ENCODE measurements at regions not wholly inside any gene's neighbourhood (a gene's known extent, or its start where the extent isn't known, plus 50 kb on each side); places are given as distances from the start of the nearest gene placed in this dataset.

- peaks cover 11% of the 10 kb centered on the region for H3K27me3 Mint-ChIP-seq
- intact Hi-C loops (cut with micrococcal nuclease) = no loop called here
- H2AFZ ChIP-seq (ENCODE audit: insufficient read depth, low read depth, low read length, poor library complexity, severe bottlenecking) = no peak overlapping the region
- no peaks in the 10 kb centered on the region for H3K4me1 Mint-ChIP-seq
- H3K27ac Mint-ChIP-seq = no peak overlapping the region
- H3K4me1 ChIP-seq (ENCODE audit: control insufficient read depth in 2 of 2, insufficient read depth in 2 of 2, low read length in 2 of 2) = no peaks in the 10 kb centered on the region
- H3K79me2 ChIP-seq (ENCODE audit: control insufficient read depth, insufficient read depth, low read length) = no peaks in the 10 kb centered on the region
- ATAC-seq (ENCODE audit: low read depth) = no peak
- H3K36me3 ChIP-seq (replicated peaks in 1 of 2; ENCODE audit: control extremely low read depth in 1 of 2, control insufficient read depth in 1 of 2, extremely low read depth in 1 of 2, insufficient read depth in 2 of 2, low read length in 1 of 2) = no peaks in the 10 kb centered on the region
- H3K27ac ChIP-seq (ENCODE audit: low read length in 2 of 2) = no peak overlapping the region
- no peak overlapping the region for H3K9ac ChIP-seq (ENCODE audit: low read length)
- no peak overlapping the region for H3K4me2 ChIP-seq (replicated peaks; ENCODE audit: low read depth, low read length, poor library complexity, severe bottlenecking)
- WGBS (ENCODE audit: insufficient coverage) = no CpG with 5 or more reads among the region's 4 CpGs
- no peaks in the 10 kb centered on the region for H4K20me1 ChIP-seq (ENCODE audit: control insufficient read depth, insufficient read depth, low read length, poor library complexity, severe bottlenecking)
- no peaks in the 10 kb centered on the region for H3K27me3 ChIP-seq (replicated peaks in 1 of 4; ENCODE audit: control extremely low read depth in 1 of 4, control insufficient read depth in 3 of 4, insufficient read depth in 4 of 4, low read length in 3 of 4)
- no peak overlapping the region for H3K4me3 ChIP-seq (ENCODE audit: control extremely low read depth in 1 of 5, extremely low read depth in 1 of 5, insufficient read depth in 1 of 5, low read depth in 2 of 5, low read length in 4 of 5)
- H3K9me3 Mint-ChIP-seq (ENCODE audit: insufficient read depth) = no peaks in the 10 kb centered on the region
- ChIA-PET CTCF (no interaction called here), POLR2A (no interaction called here)
- H3K4me3 Mint-ChIP-seq = no peak overlapping the region
- TF ChIP-seq EZH2 (IDR thresholded peaks at IDR 0.05; ENCODE audit: borderline replicate concordance, insufficient read depth, low read depth, low read length, poor library complexity, severe bottlenecking) = no peak
- TF ChIP-seq CTCF (IDR thresholded peaks at IDR 0.05) = no peak
- DNase-seq = no peak
- no peaks in the 10 kb centered on the region for H3K9me3 ChIP-seq (ENCODE audit: control extremely low read depth in 1 of 3, control insufficient read depth in 2 of 3, insufficient read depth in 1 of 3, low read length in 2 of 3)
Measured at GRCh38 chr2:59922450-59922849, 631.0 kb downstream of the BCL11A start.

GRCh38 chr2:59921743-59922142 lies 631.7 kb downstream of the BCL11A start:
- Histone ChIP-seq H3K27me3 (replicated peaks in 1 of 4; ENCODE audit: control extremely low read depth in 1 of 4, control insufficient read depth in 3 of 4, insufficient read depth in 4 of 4, low read length in 3 of 4) (no peaks in the 10 kb centered on the region), H3K27ac (ENCODE audit: low read length in 2 of 2) (no peak overlapping the region), H3K4me3 (ENCODE audit: control extremely low read depth in 1 of 5, extremely low read depth in 1 of 5, insufficient read depth in 1 of 5, low read depth in 2 of 5, low read length in 4 of 5) (no peak overlapping the region), H3K79me2 (ENCODE audit: control insufficient read depth, insufficient read depth, low read length) (no peaks in the 10 kb centered on the region), H3K4me1 (ENCODE audit: control insufficient read depth in 2 of 2, insufficient read depth in 2 of 2, low read length in 2 of 2) (no peaks in the 10 kb centered on the region), H4K20me1 (ENCODE audit: control insufficient read depth, insufficient read depth, low read length, poor library complexity, severe bottlenecking) (no peaks in the 10 kb centered on the region), H3K9ac (ENCODE audit: low read length) (no peak overlapping the region), H2AFZ (ENCODE audit: insufficient read depth, low read depth, low read length, poor library complexity, severe bottlenecking) (no peak overlapping the region), H3K9me3 (ENCODE audit: control extremely low read depth in 1 of 3, control insufficient read depth in 2 of 3, insufficient read depth in 1 of 3, low read length in 2 of 3) (no peaks in the 10 kb centered on the region), H3K36me3 (replicated peaks in 1 of 2; ENCODE audit: control extremely low read depth in 1 of 2, control insufficient read depth in 1 of 2, extremely low read depth in 1 of 2, insufficient read depth in 2 of 2, low read length in 1 of 2) (no peaks in the 10 kb centered on the region), H3K4me2 (replicated peaks; ENCODE audit: low read depth, low read length, poor library complexity, severe bottlenecking) (no peak overlapping the region)
- intact Hi-C loops (cut with micrococcal nuclease) = no loop called here
- TF ChIP-seq CTCF (IDR thresholded peaks at IDR 0.05) (no peak), EZH2 (IDR thresholded peaks at IDR 0.05; ENCODE audit: borderline replicate concordance, insufficient read depth, low read depth, low read length, poor library complexity, severe bottlenecking) (no peak)
- no peak overlapping the region for H3K27ac Mint-ChIP-seq
- POLR2A ChIA-PET = no interaction called here
- H3K4me3 Mint-ChIP-seq = no peak overlapping the region
- ATAC-seq (ENCODE audit: low read depth) = no peak
- no peak for DNase-seq
- H3K4me1 Mint-ChIP-seq = no peaks in the 10 kb centered on the region
- 93% methylated on average over 3 of the region's 4 CpGs for WGBS (ENCODE audit: insufficient coverage)
- H3K27me3 Mint-ChIP-seq = peaks cover 11% of the 10 kb centered on the region
- no peaks in the 10 kb centered on the region for H3K9me3 Mint-ChIP-seq (ENCODE audit: insufficient read depth)
- CTCF ChIA-PET = no interaction called here
